Pons (tissue), 1 donor: ENCODE measurements at regions not wholly inside any gene's neighbourhood (a gene's known extent, or its start where the extent isn't known, plus 50 kb on each side); places are given as distances from the start of the nearest gene placed in this dataset.
A peak's percentile ranks its signal among the peaks of the same experiment; 100 is the strongest.

Source experiments
- DNase-seq: peaks from one replicate; pipeline ENCODE4 v3.0.0-alpha.2; 2016; ENCODE audit warnings: low spot score

DNA sequence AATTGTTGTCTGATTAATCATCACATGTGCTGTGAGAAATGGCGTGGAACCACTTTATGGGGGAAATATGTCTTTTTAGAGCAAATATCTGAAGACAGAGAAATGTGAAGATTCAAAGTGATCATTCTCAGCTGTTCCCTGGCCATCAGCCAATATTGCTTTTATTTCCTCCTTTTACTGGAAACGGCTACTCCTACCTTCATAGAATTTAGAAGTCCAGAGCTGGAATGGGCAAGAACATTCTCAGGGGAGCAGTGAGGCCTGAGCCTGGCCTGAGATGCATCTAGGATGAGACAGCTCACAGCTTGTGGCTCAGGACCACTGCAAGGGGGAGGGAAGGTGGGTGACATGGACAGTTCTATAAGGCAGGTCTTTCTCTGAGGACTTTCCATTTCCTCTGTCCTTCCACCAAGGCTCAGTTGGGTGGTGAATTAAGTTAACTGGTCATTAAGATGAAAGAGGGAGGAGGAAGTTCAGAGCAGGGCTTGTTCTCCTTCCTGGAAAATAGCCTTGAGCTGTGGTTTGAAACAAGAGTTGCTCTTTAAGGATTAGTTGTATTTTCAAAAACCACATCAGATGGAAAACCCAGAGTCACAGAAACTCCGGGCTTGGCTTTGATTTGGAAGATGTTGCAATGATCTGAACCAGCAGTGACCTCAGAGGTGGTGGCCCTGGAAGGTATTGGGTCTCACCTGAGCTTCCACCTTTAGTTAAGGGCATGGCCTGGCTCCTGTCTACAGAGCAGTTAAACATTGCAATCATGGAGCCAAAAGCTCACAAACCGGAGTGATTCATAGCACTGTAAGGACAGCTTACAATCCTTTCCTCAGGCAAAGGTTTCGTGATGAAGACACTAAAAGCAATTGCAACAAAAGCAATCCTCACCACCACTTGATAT is 144.3 kb downstream of the VAPA start:
- DNase-seq, result peak; percentile 74

DNA sequence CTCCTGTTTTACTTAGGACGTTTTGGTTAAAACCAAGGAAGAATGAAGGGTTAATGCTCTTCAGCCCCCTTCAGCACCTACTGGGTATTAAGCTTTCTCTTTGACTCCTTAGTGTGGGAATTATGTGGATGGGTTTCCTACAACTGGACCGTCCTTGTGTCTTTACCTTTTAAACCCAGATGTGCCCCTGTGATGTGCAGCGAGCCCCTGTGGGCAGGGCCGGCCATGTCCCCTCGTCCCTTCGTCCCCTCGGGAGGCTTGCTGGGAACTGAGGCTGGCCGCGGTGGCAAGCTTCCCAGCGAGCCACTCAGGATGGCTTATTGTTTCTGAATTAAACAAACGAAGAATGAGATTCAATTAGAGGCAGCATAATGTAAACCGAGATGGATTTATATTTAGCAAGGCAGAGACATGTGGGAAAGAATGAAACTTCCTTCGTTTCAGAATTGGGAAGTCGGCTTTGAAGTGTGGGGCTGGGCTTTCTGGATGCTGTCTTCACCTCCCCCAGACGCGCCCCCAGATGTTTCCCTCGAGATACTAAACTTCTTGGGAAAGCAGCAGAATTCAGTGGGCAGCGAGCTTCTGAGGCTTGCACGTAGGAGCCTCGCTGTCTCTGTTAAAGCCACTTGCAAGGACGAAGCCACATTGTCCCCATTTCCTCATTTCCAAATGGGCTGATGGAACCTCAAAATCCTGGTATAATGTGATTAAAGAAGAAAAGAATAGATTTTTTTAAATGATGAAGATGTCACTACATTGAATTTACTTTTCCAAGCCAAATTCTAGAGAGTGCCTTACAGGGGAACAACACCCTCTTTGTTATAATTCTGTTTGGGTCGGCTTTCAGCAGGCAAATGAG is 146.0 kb downstream of the VAPA start:
- DNase-seq, result peak; percentile 80

DNA sequence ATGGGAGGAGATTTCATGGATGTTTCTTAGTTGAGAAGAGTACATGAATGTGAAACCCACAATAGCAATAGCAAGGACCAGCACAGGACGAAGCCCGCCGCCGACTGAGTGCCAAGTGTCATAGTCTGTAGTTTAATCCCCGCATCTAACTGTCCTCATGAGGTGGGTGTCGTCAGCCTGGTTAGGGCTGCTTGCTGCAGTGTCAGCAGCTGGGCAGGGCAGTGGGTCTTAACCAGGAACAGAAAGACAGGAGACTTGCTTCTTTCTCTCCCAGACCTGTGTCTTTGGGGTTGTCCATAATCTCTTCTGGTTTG is 146.6 kb downstream of the VAPA start:
- no peak for DNase-seq

DNA sequence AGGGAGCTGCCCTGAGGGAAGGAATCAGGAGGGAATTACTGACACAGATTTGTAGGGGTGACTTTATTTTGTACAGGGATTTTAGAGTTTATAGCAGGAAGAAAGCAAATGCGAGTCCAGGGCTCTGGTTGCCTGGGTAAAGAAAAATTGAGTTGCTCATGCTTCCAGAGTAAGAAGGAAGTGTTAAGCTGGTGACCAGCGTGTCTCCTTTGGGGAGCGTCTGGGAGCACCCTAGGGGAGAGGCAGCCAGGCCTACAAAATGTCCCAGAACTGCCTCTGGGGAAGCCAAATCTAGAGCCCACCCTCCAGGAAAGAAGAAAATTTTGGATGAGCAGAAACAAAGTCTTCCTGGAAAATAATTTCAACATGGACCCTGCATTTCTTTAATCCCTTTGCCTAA is 147.0 kb downstream of the VAPA start:
- no peak for DNase-seq

DNA sequence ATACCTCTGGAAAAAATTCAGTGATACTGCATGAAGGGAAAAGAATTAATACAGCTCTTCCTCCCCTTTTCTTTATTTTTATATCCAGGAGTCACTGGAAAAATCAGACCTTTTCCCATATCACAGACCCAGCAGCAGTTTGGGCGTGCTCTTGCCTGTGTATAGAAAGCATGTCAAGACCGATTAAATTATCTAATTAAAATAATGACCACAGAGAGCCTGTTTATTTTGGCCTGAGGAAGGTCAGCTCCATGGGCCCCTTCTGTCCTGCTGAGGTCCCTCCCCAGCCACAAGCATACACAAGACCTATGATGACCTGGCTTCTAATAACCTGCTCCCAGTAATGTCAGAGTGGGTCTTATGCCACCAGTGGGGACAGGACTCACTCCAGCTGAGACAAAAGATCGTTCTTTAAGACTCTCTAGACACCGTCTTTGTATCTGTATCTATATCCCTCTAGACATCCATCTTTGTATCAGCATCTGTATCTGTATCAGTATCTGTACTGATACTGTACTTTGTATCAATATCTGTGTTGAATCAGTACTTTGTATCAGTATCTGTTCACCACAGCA is 147.8 kb downstream of the VAPA start:
- no peak for DNase-seq

DNA sequence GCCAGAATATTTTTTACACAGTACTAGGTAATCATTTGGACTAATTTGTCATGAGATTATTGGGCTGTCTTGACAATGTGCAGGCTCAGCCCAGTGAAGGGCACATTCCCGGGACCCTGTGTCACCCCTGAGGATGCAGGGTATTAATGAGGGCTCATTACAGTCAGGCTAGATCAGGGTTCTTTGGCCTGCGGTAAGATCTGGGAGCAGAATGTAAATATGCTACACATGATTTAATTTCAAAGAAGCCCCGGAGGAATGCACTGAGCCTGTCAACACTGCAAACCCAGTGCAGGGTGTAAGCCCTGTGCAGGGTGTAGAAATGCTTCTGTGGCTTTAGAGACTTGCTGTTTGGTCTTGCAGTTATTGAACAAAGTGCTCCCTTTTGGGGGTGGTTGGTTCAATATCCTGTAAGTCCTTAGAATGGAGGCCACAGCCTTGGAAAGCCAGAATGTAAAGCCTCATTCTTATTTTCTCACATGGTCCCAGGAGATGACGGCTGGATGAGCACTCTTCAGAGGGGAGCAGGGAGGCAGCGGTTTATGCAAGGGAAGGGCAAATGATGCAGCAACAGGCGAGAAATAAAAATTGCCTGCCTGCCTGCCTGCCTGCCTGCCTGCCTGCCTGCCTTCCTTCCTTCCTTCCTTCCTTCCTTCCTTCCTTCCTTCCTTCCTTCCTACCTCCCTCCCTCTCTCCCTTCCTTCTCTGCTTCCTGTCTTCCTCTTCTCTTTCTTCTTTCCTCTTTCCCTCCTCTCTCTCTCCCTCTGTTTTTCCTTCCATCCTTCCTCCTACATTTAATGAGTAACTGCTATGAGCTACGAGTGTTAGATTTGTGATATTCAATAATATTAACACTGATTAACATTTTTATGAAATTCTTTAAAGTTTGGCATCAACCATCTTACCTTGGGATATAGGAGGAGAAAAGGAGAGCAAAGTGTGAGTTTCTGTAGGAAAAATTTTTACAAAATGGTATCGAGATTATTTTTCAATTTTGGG is 148.8 kb downstream of the VAPA start:
- DNase-seq, result no peak

DNA sequence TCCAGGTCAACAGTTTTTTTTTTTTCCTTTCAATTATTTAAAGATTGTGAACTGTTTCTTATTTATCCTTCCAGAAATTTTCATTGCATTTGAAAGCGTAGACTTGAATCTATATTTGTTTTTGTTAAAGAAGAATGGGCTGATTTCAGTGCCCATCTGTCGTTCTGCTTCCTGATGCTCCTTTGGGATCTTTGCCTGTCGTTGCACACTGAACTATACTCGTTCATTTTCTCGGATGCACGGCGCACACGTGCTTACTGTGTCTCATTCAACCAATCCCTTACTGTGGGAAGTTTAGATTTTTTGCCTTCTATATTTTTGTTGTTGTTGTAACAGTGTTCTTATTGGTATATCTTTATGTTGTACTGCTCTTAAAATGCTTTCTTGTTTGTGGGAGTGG is 149.7 kb downstream of the VAPA start:
- no peak for DNase-seq

DNA sequence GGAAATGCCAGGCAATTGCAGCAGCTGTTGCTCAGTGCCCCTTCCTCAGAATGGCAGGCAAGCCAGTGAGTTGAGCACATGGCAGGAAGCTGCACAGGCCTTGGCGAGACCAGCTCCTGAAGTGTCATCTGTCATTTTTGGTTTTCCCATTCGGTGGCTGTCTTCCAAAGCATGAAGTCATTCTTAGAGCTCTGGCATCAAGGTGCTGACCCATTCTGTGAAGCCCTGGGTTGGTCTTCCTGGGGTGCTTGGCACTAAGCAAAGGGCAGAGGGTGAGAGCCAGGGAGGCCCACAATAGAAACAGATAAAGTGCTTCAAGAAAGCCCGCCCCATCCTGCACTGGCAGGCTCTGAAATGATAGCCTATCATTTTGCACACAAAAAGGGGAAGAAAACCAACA is 150.5 kb downstream of the VAPA start:
- no peak for DNase-seq

DNA sequence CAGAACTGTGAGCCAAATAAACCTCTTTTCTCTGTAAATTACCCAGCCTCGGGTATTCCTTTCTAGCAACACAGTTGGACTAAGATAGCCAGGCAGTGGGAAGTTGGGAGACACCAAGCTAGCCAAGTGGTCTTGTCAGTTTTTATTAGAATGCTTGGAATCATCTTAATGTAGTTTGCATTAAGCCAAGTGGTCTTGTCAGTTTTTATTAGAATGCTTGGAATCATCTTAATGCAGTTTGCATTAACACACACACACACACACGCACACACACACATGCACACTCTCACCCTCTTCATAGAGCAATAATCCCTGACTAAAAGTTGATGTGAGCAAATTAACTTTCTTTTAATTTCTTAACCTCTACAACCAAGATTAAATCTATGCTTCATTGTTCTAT is 151.5 kb downstream of the VAPA start:
- no peak for DNase-seq

DNA sequence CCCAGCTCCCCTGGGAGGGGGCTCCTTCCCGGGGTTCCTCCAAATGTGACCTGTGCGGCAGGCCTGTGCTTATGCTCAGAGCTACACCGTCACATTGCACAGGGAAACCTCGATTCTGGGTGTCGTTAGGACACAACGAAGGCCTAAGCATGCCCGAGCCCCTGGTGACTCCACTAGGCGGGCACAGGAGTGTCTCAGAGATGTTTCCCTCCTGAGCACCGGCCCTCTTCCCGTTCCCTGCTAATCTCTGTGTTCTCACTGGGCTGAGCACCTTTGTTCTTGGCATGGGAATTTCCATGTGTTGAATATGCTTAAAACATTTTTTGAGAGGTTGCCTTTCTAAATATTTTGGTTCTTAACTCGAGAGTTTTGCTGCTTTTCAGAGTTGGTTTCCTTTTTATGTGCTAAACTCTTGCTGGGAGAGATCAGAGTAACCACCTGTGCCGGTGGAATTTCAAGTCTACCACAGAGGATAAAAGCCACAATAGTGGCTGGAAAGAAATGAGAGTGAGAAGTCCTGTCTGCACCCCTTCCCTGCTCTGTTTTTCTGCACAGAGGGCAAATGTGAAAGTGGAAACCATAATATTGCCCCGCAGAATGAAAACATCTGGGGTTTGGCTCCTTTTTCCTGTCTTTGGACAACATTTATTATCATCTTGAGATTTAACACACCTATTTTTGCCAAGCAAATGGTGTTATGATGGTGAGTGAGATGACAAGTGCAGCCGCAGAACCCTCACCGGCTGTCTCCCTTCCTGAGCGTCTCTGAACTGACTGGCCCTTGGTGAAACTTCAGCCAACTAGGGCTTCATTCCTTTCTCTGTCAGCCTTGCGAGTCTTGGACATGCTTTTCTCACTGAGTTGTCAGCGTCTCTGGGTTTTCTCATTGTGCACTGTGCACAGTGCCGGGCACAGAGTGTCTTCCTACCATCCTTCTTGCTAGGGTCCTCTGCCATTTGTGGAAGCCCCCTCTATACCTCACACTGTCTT is 154.1 kb downstream of the VAPA start:
- DNase-seq, result no peak

DNA sequence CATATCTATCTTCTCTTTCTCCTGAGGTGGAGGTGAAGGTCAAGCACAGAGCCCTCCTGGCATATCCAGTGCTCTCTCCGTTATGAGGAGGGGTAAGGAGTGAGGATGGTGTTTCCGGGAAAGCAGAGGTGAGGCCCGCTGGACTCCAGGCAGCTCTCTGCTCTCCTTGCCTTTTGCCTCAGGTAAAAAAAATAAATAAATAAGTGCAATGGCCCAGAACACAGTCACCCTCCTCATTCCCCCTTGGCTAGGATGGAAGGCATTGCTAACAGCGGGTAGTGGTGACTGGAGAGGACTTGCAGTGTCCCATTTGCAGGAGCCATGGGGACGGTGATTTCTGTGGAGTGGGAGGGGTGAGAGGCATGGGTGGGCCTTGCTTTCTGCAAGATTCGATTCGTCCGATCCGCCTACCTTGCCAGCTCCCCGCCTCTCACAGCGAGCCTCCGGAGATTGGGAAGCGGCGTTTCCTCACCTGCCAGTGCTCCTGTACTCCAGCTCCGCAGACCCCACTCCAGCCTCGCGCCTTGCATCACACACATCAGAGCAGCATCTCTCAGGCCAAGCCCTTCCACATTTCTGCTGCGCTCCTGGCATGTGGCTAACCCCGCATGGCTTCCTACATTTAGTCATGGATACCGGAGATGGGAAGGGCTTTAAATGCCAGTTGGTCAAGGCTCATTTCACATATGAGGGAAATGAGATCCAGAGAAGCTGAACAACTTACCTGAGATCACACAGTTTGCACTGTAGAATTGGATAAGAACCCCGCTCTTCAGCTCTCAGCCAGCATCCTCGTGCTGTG is 155.2 kb downstream of the VAPA start:
- no peak for DNase-seq

DNA sequence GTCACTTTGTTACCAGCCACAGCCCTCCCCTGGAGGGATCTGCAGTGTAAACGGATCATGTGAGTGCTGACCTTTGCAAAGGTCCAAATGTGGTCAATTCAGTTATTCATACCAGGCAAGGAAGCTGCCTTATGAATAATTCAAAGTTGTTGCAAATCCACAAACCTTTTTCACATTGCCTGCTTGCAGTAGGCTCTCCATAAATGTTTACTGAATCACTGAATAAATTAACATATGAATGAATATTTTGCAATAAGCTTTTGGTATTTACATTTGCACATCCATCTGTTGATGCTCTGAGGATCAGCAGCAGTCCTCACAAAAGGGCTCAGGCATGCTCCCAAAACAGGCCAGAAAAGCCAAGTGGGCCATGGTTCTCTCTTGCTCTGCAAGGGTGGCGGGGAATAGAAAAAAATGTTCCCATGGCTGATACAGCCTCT is 156.8 kb downstream of the VAPA start:
- no peak for DNase-seq

DNA sequence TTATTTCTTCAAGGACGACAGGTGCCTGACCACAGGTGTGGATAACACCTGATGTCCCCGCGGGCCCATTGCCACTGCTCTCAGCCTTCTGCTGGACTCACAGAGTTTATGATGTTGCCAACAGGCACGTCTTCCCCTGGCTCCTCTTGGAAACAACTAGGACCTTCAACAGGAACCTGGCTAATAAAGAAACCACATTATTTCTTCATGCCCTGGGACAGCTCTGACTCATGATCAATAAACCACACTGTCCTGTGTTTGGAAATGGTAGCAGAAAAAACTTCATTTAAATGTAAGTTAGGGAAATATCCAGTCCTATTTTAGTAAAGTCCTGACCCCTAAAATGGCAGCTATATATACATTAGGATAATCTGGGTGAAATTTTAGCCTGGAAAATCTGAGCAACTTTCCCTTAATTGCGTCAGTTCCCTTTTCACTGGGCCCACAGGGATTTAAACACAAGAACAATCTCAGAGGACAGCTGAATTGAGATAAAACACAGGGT is 158.9 kb downstream of the VAPA start:
- DNase-seq, result no peak

DNA sequence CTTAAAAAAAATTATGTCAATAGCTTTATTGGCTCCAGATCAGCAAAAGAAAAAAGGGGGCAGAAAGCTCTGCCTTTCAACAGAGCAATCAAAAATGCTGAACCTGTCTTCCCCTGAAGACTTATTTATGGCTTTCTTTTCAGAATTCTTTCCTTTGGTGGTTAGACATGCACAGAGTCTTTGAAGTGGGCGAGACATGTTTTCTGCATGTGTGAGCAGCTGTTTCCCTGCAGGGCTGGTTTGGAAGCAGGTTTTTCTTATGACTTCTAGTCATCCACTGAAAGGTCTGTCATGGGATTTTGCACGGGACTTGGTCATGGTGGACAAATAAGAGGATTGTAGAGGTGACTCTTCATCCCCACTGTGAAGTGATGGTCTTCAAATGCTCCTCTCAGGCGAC is 160.3 kb downstream of the VAPA start:
- DNase-seq, result no peak

DNA sequence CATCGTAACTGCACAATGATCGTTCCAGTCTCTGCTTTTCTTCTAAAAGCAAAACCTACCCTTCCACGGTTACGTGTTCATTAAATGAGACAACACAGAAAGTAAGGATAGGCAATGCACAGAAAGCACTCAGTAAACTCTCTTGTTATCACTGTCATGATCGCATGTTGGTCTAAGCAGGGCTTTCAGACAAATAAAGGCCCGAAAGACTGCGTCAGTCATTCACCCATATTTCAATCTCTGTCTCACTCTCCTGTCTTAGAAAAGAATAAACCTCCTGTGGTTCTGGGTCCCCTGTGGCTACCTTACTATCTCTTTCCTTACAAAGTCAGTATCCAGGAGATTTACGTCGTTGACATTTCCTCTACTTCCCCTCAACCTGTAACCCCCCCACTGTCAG is 160.9 kb downstream of the VAPA start:
- no peak for DNase-seq

DNA sequence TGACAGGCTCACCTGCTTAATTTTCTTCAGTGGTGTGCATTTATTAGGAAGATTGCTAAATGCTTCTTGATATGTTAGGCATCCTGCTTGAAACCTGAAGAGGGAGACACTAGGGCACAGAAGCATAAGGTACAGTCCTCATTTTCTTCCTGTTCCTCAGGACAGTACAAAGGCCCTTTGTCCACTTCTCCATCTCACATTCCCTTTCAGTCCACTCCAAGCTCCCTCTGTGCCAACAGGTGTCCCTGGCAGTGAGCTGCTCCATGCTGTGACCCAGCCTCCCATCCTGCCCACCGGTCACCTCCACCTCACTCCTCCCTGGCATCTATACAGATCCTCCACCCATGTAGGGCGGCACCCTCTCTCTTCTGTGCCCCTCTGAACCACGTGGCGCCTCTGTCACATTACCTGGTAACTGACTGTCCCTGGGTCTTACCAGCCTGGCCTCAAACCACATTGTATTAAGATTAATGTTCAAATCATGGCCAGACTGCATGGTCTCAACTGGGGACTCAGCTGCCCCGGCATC is 162.8 kb downstream of the VAPA start:
- DNase-seq, result no peak

DNA sequence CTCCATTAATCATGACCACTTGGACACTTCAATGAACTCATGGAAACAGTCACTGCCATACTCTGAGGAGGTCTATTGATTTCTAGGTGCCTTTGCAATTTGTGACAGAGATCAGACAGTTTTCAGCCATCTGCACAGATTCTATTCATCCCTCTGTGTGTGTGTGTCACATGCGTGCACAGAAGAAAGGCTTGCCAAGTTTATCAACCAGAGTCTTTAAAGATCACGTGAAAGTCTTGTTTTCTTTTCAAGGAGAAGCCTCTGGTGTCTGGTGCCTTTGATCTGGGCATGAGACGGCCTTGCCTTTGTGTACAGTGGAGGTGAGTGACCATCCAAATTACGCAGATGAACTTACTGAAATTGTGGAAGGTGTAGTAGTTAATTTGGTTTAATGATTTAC is 164.2 kb downstream of the VAPA start:
- DNase-seq, result no peak

DNA sequence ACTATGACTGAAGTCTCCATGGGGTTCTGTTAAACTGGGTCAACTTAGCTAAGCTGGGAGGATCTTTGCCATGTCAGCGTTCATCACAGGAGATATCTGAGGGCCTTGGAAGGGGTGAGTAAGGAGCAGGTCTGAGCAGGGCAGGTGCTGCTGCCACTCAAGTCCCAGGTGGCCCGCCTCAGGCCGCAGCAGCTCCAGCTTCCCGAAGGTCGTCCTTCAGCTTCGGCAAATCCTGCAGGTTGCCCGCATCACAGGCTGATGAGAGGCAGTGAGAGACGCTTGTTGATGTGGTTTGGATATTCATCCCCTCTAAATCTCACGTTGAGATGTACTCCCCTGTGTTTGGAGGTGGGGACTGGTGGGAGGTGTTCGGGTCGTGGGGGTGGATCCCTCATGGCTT is 166.6 kb downstream of the VAPA start:
- no peak for DNase-seq

DNA sequence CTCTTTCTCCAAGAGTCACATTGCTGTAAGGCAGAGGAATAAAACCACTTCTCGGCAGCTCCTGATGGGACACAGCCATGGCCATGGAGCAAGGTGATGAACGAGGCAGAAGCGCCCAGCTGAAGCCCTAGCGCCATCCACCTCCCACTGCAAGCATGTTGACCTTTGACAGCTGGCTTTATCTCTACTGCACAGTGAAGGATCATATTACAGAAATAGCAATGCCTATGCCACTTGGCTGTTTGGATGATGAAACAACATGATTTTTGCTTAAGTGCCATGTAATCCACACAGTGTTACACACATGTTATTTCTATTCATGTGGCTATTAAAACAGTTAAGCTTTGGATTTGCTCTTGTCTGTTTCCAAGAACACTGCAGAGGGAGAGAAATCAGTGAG is 167.7 kb downstream of the VAPA start:
- no peak for DNase-seq
